ENCODE measurements at regions not wholly inside any gene's neighbourhood (a gene's known extent, or its start where the extent isn't known, plus 50 kb on each side); places are given as distances from the start of the nearest gene placed in this dataset.
"Not testable (repeated sequence)": the region's sequence is repeated elsewhere in the genome, so short reads cannot be mapped to it uniquely, and the experiment has no call there.

DNA sequence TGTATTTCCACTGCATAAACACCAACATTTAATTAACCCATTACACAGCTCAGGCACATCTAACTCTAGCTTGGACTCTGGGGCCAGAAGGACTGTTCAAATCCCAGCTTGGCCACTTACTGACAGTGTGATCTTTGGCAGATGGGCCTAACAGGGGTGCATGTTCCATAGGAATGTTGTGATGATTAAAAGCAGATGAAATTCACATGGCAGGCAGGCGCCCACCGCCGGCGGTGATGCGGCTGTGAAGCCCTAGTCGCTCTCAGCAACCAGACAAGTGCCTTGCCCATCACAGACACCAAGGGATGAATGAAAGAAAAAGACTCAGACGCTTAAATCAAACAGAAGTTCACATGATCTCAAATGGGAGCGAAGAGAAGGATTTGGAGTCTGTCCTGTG, 84.6 kb upstream of the WSB1 start:
- no peak for DNase-seq

GRCh38 chr17:27210809-27211208, 83.1 kb upstream of the WSB1 start:
- DNase-seq = not testable (repeated sequence)

GRCh38 chr17:27216836-27217235, 77.1 kb upstream of the WSB1 start:
- DNase-seq = no peak

GRCh38 chr17:27217631-27218030, 76.3 kb upstream of the WSB1 start:
- DNase-seq = no peak

GRCh38 chr17:27218041-27218440, 75.9 kb upstream of the WSB1 start:
- DNase-seq = no peak

DNA sequence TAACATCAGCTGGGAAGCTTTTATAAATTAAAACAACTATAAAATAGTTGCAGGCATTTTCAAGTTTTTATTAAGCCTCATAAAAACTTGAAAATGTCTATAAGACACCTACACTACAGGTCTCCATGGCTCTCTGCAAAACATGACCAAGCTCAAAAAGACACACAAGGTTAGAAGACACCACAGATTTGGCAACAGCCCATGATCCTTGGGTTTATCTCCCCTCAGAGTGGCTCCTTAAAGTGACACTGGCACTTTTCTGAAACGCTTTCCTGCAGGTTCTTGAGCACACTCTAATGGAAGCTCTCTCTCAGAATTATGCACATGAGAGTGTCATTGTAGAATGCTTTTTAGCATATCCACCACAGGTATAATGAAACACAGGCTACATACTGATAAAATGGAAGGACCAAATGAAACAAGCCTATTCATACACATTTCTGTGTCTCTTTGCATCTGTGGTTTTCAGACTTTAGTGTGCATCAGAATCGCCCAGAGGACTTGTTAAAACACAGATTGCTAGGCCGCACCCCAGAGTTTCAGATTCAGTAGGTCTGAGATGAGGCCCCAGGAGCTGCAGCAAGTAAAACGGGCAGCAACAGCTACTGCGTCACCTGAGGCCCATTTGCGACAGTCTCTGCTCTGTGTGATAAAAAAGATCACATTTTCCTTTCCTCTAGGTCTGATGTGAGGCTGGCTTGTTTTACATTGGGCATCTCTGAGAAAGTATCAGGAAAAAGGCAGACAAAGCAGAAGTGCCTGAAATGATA, 75.0 kb upstream of the WSB1 start:
- no peak for DNase-seq

DNA sequence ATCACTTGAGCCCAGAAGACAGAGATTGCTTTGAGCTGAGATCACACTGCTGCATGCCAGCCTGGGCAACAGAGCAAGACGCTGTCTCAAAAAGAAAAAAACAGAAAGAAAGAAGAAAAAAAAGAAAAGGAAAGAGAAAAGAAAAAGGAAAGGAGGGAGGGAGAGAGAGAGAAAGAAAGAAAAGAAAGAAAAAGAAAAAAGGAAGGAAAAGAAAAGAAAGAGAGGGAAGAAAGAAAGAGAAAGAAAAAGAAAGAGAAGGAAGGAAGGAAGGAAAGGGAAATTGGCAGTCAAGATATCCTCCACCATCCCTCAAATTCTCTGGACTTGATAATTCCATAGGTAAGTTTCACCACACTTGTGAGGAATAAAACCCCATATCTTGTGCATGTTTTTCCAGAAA, 71.4 kb upstream of the WSB1 start:
- DNase-seq = no peak

GRCh38 chr17:27224526-27225315, 69.2 kb upstream of the WSB1 start:
- no peak for DNase-seq

GRCh38 chr17:27226611-27227230, 67.2 kb upstream of the WSB1 start:
- DNase-seq = no peak

DNA sequence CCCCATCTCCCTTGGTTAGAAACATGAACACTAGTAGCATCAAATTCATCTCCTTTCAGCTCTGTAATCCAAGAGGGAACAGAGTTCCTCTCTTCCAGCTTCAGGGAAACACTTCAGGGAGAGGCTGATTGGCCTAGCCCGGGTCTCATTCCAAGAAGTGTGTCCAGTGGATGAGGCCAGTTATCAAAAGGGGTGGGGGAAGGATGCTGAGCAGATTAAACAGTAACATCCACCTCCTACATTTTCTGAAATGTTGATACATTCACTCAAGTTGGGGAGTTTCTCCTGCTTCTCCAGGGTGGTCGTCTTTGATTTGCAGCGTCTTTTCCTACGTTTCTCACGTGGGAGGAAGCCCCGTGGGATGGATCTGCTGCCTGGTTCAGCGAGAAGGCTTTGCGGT, 62.9 kb upstream of the WSB1 start:
- no peak for DNase-seq

GRCh38 chr17:27232328-27232727, 61.6 kb upstream of the WSB1 start:
- DNase-seq = no peak

DNA sequence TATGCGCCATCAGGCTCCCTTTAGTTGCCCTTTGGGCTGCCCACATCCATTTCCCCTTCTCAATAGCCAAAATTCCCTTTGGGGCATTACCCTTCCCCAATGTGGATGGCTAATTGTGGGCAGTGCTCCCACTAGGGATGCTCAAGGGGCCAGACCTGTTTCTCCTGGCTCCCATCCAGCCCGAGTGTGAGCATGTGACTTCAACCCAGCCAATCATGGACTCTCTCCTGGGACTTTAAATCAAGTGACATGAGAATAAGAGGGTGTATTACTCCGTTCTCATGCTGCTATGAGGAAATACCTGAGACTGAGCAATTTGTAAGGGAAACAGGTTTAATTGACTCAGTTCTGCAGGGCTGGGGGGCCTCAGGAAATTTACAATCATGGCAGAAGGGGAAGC, 60.9 kb upstream of the WSB1 start:
- no peak for DNase-seq

GRCh38 chr17:27233776-27234175, 60.1 kb upstream of the WSB1 start:
- DNase-seq = no peak

GRCh38 chr17:27236717-27237315, 57.1 kb upstream of the WSB1 start:
- DNase-seq = peak; percentile 72

GRCh38 chr17:27237890-27238289, 56.0 kb upstream of the WSB1 start:
- DNase-seq = no peak

DNA sequence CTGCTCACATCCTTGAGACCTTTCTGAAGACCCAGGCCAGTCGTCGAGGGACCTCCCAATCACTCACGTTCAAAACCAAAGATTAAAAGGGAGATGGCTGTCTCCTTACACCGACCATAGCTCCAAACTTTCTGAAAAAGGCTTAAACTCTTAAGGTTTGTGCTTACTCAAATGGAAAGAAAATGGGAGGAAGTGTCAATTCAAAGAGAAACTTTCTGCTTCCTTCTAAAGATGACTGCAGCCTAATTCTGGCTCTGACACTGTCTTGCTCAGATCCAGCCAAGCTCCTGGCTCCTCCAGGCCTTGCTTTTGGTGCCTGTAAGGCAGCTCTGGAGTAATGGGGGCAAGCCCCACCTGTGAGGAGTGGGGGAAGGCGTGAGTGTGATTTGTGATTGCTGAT, 54.9 kb upstream of the WSB1 start:
- no peak for DNase-seq

- no peak for DNase-seq
These were observed 54.3 kb upstream of the WSB1 start for GRCh38 chr17:27239584-27239983.

- no peak for DNase-seq
These were observed 53.7 kb upstream of the WSB1 start for GRCh38 chr17:27240086-27240801.

DNA sequence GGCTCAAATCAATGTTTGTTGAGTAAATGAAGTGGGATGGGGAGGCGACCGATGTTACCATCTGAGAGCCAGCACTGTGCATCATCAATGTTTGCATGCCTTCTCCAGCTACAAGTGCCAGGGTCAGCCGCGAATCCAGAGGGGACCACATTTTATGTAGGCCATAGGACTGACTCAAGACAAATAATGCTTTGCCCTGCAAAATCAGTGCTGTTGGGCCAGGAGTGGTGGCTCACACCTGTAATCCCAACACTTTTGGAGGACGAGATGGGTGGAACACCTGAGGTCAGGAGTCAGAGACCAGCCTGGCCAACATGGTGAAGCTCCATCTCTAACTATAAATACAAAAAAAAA, 53.1 kb upstream of the WSB1 start:
- no peak for DNase-seq

DNA sequence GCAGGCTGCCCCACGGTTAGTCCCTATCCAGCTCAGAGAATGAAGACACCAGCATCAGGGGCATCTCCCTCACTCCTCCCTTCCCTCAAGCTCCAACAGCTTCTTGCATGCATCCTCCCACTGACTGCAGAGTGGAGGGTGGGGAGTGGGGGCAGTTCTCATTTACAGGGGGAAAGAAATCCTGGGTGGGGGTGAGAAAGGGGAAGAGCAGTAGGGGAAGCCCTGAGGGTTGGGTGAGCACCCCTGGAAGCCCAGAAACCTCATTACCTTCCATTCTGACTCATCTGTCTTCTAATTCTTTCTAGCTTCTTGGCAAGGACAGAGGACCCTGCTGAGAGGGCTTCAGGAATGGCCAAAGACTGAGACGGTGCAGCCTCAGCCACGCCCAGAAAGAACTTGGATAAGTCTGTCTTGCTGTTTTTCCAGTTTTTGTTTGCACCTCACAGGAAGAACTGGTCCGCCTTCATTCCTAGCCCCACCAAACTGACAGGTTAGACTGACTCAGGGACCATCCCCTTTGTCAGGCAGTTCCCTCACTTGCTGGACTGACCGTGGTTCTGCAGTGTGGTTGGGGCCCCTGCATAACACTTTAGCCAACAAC, 52.5 kb upstream of the WSB1 start:
- DNase-seq = peak; percentile 28

DNA sequence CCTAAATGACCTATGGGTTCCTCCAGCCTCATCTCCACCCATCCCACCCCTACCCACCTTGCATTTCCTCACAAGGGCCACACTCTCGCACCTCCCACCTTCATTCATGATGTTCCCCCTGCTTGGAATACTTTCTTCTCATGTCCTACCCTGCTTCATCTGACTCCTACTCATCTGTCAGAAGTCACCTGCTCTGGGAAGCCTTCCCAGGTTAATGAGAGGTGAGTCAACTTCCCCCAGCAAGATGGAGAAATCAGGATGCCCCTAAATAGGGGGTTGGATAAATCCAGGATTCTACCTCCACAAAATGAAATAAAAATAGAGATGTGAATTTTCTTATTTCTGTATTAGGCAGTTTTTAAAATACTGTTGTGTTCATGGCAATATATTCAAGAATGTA, 51.0 kb upstream of the WSB1 start:
- no peak for DNase-seq

DNA sequence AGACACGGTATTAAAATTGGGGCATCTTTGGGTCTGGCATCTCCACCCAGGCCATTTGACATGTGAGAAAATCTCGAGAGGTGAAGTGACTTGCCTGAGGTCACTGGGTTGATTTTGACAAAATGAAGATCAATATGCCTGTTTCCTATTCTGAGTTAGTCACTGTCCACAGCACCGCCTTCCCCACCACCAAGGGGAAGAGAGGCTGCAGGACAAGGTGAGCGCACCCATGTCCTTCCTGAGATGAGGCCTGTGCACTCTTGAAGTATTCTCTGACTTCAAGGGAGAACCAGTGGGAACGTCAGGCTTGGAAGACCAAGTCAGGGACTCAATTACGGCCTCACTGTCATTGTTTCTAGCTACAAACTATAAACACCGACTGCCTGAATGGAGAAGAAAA, 49.9 kb upstream of the WSB1 start:
- no peak for DNase-seq
